Vagina (tissue), 2 donors: ENCODE measurements at regions not wholly inside any gene's neighbourhood (a gene's known extent, or its start where the extent isn't known, plus 50 kb on each side); places are given as distances from the start of the nearest gene placed in this dataset.

Experiments
- CTCF ChIP-seq, 3 experiments: fragments of 450-650 bp in 2 of 3; fragments of 200-600 bp in 1 of 3; sonication (generic) in 1 of 3; IDR thresholded peaks; one replicate each; pipeline ENCODE4 v1.5.1; 2017 to 2019; ENCODE audit warnings: antibody characterized with exemption in 3 of 3, mild to moderate bottlenecking in 2 of 3, moderate library complexity in 2 of 3
- POLR2AphosphoS5 ChIP-seq, 2 donors: sonication (generic); formaldehyde crosslinking; IDR thresholded peaks; one replicate each; pipeline ENCODE4 v1.9.0; 2017; ENCODE audit warnings: antibody characterized with exemption in 2 of 2, mild to moderate bottlenecking in 2 of 2, low read depth in 1 of 2; ENCODE audit not compliant: insufficient read depth in 1 of 2

- TF ChIP-seq CTCF (IDR thresholded peaks at IDR 0.05) (no peak), POLR2AphosphoS5 (IDR thresholded peaks at IDR 0.05; ENCODE audit: insufficient read depth in 1 of 2, low read depth in 1 of 2) (no peak)
Observed at GRCh38 chr7:42699380-42700178, 212.3 kb downstream of the C7orf25 start.
